Suppressor macrophage treated with lipopolysaccharide for 4 hours (primary cell): ENCODE measurements at regions not wholly inside any gene's neighbourhood (a gene's known extent, or its start where the extent isn't known, plus 50 kb on each side); places are given as distances from the start of the nearest gene placed in this dataset.

Source experiments
- DNase-seq: peaks from one replicate; pipeline ENCODE4 v3.0.0-alpha.2; 2020

- no peak for DNase-seq
These were observed 173.6 kb downstream of the ARHGAP12 start for GRCh38 chr10:31754803-31755624.

GRCh38 chr10:31753681-31754080, 174.9 kb downstream of the ARHGAP12 start:
- DNase-seq: no peak

GRCh38 chr10:31752170-31752569, 176.5 kb downstream of the ARHGAP12 start:
- no peak for DNase-seq

- no peak for DNase-seq
These were observed 176.9 kb downstream of the ARHGAP12 start for GRCh38 chr10:31751738-31752080.

GRCh38 chr10:31751051-31751737, 177.4 kb downstream of the ARHGAP12 start:
- peak; percentile 93 for DNase-seq

GRCh38 chr10:31749981-31750840, 178.4 kb downstream of the ARHGAP12 start:
- DNase-seq: no peak

GRCh38 chr10:31749301-31749700, 179.3 kb downstream of the ARHGAP12 start:
- no peak for DNase-seq

- peak; percentile 75 for DNase-seq
These were observed 182.8 kb downstream of the ARHGAP12 start for GRCh38 chr10:31745612-31746376.

GRCh38 chr10:31744025-31744424, 184.6 kb downstream of the ARHGAP12 start:
- DNase-seq: no peak

- DNase-seq: no peak
These were observed 186.4 kb downstream of the ARHGAP12 start for GRCh38 chr10:31742255-31742654.

- no peak for DNase-seq
These were observed 187.2 kb downstream of the ARHGAP12 start for GRCh38 chr10:31741473-31741872.

- DNase-seq: no peak
These were observed 188.9 kb downstream of the ARHGAP12 start for GRCh38 chr10:31739711-31740110.

- no peak for DNase-seq
These were observed 189.5 kb downstream of the ARHGAP12 start for GRCh38 chr10:31739146-31739545.

GRCh38 chr10:31731711-31732110, 196.9 kb downstream of the ARHGAP12 start:
- DNase-seq: no peak

- no peak for DNase-seq
These were observed 197.9 kb downstream of the ARHGAP12 start for GRCh38 chr10:31730776-31731175.

- no peak for DNase-seq
These were observed 199.9 kb downstream of the ARHGAP12 start for GRCh38 chr10:31728698-31729224.

GRCh38 chr10:31725436-31725835, 203.2 kb downstream of the ARHGAP12 start:
- DNase-seq: no peak

- DNase-seq: no peak
These were observed 204.3 kb downstream of the ARHGAP12 start for GRCh38 chr10:31724296-31724695.

GRCh38 chr10:31723106-31723750, 205.4 kb downstream of the ARHGAP12 start:
- DNase-seq: peak; percentile 78

- DNase-seq: no peak
These were observed 207.5 kb downstream of the ARHGAP12 start for GRCh38 chr10:31721096-31721495.

GRCh38 chr10:31720546-31720945, 208.1 kb downstream of the ARHGAP12 start:
- DNase-seq: no peak

GRCh38 chr10:31709476-31709875, 219.2 kb downstream of the ARHGAP12 start:
- no peak for DNase-seq
